HFF-Myc (cell line): ENCODE measurements at regions not wholly inside any gene's neighbourhood (a gene's known extent, or its start where the extent isn't known, plus 50 kb on each side); places are given as distances from the start of the nearest gene placed in this dataset.
"Not testable (repeated sequence)": the region's sequence is repeated elsewhere in the genome, so short reads cannot be mapped to it uniquely, and the experiment has no call there.

Source experiments
- DNase-seq: peaks from one replicate; pipeline ENCODE4 v3.0.0-alpha.2; 2011; ENCODE audit warnings: low read depth; ENCODE audit errors: extremely low read depth
- H3K4me3 ChIP-seq: replicated peaks from 2 replicates; pipeline ENCODE4 v1.5.1; 2011; ENCODE audit warnings: low read depth, mild to moderate bottlenecking, control low read depth, low read length
- CTCF ChIP-seq: IDR thresholded peaks from 2 replicates; pipeline ENCODE4 v1.5.1; 2012; ENCODE audit warnings: mild to moderate bottlenecking, low read depth, low read length, control low read depth; ENCODE audit errors: missing control alignments

- TF ChIP-seq CTCF, result no peak
- no peak overlapping the region for H3K4me3 ChIP-seq
- no peak for DNase-seq
Measured at GRCh38 chr4:174047363-174047762, 236.1 kb downstream of the FBXO8 start.

- H3K4me3 ChIP-seq, DNase-seq: not testable (repeated sequence)
Measured at GRCh38 chr4:174045829-174046228, 237.6 kb downstream of the FBXO8 start.

- no peak for TF ChIP-seq CTCF
- H3K4me3 ChIP-seq, result no peak overlapping the region
- DNase-seq, result no peak
Measured at GRCh38 chr4:174045381-174045780, 238.1 kb downstream of the FBXO8 start.

GRCh38 chr4:174041555-174042105, 241.8 kb downstream of the FBXO8 start:
- TF ChIP-seq CTCF, result no peak
- no peak overlapping the region for H3K4me3 ChIP-seq
- DNase-seq, result no peak

GRCh38 chr4:174040287-174040686, 243.2 kb downstream of the FBXO8 start:
- no peak overlapping the region for H3K4me3 ChIP-seq
- no peak for DNase-seq
- TF ChIP-seq CTCF, result no peak

GRCh38 chr4:174038481-174038880, 245.0 kb downstream of the FBXO8 start:
- no peak for TF ChIP-seq CTCF
- no peak overlapping the region for H3K4me3 ChIP-seq
- no peak for DNase-seq

- no peak for DNase-seq
- no peak for TF ChIP-seq CTCF
Measured at GRCh38 chr4:174037631-174038030, 245.8 kb downstream of the FBXO8 start.

More at GRCh38 chr4:174037631-174038030, 245.8 kb downstream of the FBXO8 start:
- H3K4me3 ChIP-seq, result no peak overlapping the region
